ENCODE measurements at regions not wholly inside any gene's neighbourhood (a gene's known extent, or its start where the extent isn't known, plus 50 kb on each side); places are given as distances from the start of the nearest gene placed in this dataset.
A peak's percentile ranks its signal among the peaks of the same experiment; 100 is the strongest.

DNA sequence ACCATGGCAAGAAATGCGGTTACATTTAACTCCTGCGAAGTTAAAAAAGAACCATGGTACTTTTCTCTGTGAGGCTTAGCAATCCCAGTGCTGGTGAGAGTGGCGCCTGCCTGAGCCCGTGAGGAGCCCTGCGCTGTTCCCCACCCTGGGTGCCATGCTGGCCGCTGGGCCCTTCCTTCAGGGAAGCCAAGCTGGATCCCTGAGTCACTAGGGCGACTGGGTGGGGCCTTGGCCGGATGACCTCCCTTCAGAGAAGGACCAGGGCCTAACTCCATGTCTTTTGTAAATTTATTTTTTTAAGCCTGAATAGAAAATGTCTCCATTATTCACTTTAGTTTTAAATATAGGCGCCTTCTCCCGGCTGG lies 209.1 kb downstream of the ERMARD start:
- DNase-seq: no peak

DNA sequence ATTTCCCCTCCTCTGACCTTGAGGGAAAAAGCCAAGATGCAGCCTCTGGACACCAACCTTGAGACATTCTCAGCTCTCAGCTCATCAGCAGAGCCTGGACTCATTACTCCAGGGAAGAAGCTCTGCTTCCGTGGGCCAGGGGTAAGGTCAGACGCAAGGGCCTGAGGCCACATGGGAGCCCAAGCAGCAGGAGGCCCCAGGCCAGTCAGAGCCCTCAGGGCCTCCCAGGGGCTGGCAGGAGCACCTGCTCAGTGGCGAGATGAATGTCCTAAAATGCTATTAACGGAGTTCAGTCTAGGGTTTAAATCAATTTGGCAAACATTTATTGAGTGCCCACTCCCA lies 208.6 kb downstream of the ERMARD start:
- DNase-seq: no peak

- DNase-seq: peak; percentile 76
These were observed 207.9 kb downstream of the ERMARD start for GRCh38 chr6:169959136-169960002.

DNA sequence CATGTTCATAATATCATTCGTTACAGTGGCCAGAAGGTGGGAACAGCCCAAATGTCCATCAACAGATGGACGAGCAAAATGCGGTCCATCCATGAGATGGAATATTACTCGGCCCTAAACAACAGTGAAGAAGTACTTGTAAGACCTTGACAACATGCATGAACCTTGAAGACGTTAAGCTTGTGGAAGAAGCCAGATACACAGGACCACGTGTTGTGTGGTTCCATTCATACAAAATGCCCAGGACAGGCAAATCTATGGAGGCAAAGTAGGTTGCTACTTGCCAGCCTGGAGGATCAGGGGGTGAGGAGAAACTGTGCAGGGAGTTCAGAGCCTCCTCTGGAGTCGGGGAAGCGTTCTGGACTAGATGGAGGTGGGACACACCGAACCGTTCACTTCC lies 207.1 kb downstream of the ERMARD start:
- no peak for DNase-seq

GRCh38 chr6:169957351-169957963 lies 206.0 kb downstream of the ERMARD start:
- DNase-seq: no peak

GRCh38 chr6:169956580-169956979 lies 205.2 kb downstream of the ERMARD start:
- no peak for DNase-seq

DNA sequence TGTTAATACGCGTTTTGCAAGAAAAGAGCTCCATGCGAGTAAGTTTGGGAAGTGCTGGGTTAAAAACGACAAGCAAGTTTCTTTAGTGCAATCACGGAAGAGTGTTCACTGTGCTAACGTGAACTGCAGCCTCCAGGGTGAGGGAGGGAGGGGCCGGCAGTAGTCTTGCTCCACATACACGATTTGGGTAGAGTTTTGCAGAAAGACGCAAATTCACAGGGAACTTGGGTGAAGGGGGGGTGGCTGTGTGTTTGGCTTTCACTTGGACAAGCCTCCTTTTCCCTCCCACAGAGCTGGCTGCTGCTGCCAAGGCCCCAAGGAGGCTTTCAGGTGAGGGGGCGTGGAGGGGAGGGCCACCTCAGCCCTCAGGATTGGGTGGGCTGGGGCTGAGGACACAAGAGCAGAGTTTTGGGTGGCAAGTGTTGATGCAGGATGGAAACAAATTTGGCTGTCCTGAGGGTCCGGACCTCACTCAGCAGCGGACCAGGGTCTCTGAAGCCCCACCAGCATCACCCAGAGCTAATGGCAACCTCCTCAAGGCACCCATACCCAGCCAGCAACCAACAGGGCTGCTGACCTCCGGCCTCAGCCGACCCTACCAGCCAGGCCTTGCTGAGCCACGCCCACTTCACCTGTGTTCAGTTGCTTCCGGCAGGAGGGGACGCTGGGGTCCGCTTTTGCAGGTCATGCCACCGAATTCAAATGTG lies 204.5 kb downstream of the ERMARD start:
- no peak for DNase-seq

- no peak for DNase-seq
These were observed 203.6 kb downstream of the ERMARD start for GRCh38 chr6:169954977-169955376.

GRCh38 chr6:169953686-169954085 lies 202.3 kb downstream of the ERMARD start:
- no peak for DNase-seq

DNA sequence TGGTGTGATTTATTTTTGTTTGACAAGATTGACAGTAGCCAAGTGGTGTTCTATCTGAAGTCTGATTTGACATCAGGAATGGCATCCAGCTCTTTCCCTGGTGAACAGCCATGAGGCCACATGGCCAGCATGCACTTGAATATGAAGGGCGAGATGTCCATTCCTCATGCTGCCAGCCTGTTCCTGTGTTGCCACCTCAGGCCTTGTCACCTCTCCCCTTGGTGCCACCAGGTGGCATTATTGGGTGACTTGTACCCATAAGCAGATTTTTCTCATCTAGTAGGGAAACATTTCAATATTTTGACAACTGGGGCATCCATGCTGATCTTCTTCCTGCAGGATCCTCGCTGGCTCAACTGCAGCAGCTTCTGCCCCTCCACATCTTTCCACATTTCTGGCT lies 199.1 kb downstream of the ERMARD start:
- peak; percentile 53 for DNase-seq

GRCh38 chr6:169949511-169950097 lies 198.2 kb downstream of the ERMARD start:
- no peak for DNase-seq

DNA sequence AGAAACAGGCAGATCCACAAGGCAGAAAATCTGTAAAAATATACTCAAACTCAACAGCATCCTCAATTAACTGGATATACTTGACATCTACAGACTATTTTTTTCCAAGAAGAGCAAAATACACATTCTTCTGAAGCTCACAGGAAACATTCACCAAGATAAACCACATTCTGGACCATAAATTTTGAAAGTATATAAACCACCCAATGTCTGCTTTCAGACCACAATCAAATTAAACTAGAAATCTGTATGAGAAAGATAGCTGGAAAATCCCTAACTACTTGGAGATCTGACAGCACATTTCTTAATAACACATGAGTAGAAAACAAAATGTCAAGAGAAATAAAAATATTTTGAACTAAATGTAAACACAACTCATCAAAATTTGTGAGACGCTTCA lies 195.5 kb downstream of the ERMARD start:
- no peak for DNase-seq

GRCh38 chr6:169945117-169945516 lies 193.7 kb downstream of the ERMARD start:
- DNase-seq: no peak

DNA sequence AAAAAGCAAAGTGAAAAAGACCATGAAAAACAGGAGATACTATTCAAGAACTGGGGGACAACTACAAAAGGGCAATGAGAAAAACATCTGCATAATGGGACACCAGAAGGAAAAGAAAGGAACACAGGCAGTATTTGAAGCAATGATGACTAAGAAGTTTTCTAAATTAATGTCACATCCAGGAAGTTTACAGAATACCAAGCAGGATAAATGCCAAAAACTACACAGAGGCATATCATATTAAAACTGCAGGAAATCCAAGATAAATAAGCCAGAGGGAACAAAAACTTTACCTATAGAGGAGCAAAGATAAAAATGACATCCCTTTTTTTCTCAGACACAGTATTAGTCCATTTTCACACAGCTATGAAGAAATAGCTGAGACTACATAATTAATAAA lies 193.0 kb downstream of the ERMARD start:
- no peak for DNase-seq

DNA sequence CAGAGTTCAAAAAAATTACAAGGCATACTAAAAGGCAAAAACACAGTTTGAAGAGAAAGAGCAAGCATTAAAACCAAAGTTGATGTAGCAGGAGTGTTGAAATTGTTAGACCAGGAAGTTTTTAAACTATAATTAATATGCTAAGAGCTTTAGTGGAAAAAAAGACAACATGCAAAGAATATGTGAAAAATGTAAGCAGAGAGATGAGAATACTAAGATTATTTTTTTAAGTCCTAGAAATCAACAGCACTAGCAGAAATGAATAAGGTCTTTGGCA lies 192.6 kb downstream of the ERMARD start:
- no peak for DNase-seq

- DNase-seq: no peak
These were observed 192.0 kb downstream of the ERMARD start for GRCh38 chr6:169943241-169944060.

DNA sequence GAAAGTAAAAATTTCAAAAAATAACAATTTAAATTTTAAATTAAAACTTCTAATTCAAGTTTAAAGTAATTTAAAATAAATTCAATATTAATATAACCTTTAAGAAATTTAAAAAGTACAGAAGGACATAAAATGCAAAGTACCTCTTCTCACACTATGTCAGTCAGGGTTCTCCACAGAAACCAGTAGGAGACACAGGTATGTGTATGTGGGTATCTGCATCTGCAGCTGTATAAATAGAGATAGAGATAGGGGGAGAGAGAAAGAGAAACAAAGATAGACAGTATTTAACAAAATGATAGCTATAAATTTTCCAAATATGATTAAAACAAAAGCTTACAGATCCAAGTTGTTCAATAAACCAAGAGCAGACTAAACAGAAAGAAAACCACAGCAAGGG lies 190.8 kb downstream of the ERMARD start:
- no peak for DNase-seq

DNA sequence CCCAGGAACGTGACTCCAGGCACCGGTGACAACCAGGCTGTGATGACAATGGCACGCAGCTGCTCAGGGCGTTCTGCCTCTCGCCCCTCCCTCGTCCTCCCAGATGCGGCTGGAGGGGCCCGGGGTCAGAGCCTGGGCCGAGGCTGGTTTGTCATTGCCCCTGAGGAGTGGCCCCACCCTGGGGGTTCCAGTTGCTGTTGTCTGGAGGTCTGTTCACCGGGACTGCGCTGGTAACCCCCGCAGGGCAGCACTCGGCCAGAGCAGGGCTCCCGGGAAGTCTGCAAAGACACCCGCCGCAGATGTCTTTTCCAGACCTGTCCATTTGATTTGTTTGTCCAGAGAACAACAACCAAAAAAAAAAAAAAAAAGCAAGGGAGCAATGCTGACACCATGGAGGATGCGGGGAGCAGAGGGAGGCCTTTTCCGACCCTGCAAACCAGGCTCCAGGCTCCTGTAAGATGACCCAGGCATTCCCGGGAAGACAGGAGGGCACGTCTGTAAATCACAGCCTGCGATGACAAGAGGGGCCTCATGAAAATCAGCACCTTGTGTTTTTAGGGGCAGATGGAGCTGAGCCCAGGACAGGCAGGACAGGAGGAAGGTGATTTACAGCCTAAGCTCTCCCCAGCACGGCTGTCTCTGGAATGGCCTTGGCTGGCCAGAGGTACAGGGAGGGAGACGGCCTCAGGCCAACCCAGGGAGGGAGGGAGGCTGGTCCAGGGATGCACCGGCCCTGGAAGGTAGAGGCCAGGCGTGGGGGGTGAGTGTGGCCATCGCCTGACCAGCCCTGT lies 189.3 kb downstream of the ERMARD start:
- DNase-seq: no peak

GRCh38 chr6:169939554-169940164 lies 188.2 kb downstream of the ERMARD start:
- DNase-seq: no peak

DNA sequence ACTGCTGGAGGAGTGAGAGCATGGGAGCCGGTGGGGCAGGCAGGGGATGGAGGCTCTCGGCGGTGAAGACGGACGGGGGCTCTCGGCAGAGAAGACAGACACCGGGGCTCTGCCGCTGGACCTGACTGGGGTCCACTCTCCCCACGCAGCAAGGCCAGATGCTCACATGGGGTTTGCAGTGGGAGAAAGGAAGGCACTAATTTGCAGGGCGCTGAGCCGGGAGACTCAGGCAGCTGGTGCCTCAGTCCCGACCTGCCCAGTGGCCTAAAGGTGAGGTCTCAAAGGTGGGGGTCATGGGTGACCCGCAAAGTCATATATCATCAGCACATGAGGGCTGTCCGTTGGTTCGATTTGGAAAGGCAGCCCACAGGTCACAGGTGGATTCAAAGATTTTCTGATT lies 187.3 kb downstream of the ERMARD start:
- DNase-seq: no peak

GRCh38 chr6:169938262-169938701 lies 186.9 kb downstream of the ERMARD start:
- DNase-seq: no peak
